Smooth muscle cell (in vitro differentiated cells): ENCODE measurements at regions not wholly inside any gene's neighbourhood (a gene's known extent, or its start where the extent isn't known, plus 50 kb on each side); places are given as distances from the start of the nearest gene placed in this dataset.

ENCODE experiments used
- DNase-seq: peaks from one replicate; lab custom pipeline; 2025; ENCODE audit not compliant: unreplicated experiment; lab: John Stamatoyannopoulos, UW
- H2AFZ ChIP-seq: fragments of 200-600 bp; sonication (generic); 2 replicates; pipeline ENCODE4 v1.6.0; 2016; ENCODE audit warnings: antibody characterized with exemption, low read depth, mild to moderate bottlenecking
- H3F3A ChIP-seq: fragments of 200-600 bp; sonication (generic); 2 replicates; pipeline ENCODE4 v1.6.0; 2017; ENCODE audit warnings: antibody characterized with exemption, low read depth
- H3K27ac ChIP-seq: fragments of 200-600 bp; sonication (generic); 2 replicates; pipeline ENCODE4 v1.5.1; 2016; ENCODE audit warnings: low read depth, mild to moderate bottlenecking
- H3K27me3 ChIP-seq: fragments of 200-600 bp; sonication (generic); 2 replicates; pipeline ENCODE4 v1.6.1; 2016; ENCODE audit warnings: low read depth, mild to moderate bottlenecking
- H3K36me3 ChIP-seq: fragments of 200-600 bp; sonication (generic); 2 replicates; pipeline ENCODE4 v1.5.1; 2016; ENCODE audit warnings: low read depth
- H3K4me1 ChIP-seq: fragments of 200-600 bp; sonication (generic); 2 replicates; pipeline ENCODE4 v1.5.1; 2016; ENCODE audit warnings: low read depth
- H3K4me2 ChIP-seq: fragments of 200-600 bp; sonication (generic); 2 replicates; pipeline ENCODE4 v1.6.0; 2016; ENCODE audit warnings: mild to moderate bottlenecking
- H3K4me3 ChIP-seq: fragments of 200-600 bp; sonication (generic); 2 replicates; pipeline ENCODE4 v1.5.1; 2016; ENCODE audit warnings: mild to moderate bottlenecking
- H3K79me2 ChIP-seq: fragments of 200-600 bp; sonication (generic); 2 replicates; pipeline ENCODE4 v1.6.0; 2016; ENCODE audit warnings: low read depth, mild to moderate bottlenecking
- H3K9ac ChIP-seq: fragments of 200-600 bp; sonication (generic); 2 replicates; pipeline ENCODE4 v1.6.0; 2016; ENCODE audit warnings: low read depth
- H3K9me3 ChIP-seq: fragments of 200-600 bp; sonication (generic); replicated peaks from 2 replicates; pipeline ENCODE4 v1.5.1; 2016; ENCODE audit warnings: low read depth
- H4K20me1 ChIP-seq: fragments of 200-600 bp; sonication (generic); 2 replicates; pipeline ENCODE4 v1.6.0; 2016; ENCODE audit warnings: low read depth
- WGBS: methylation state at CpG from one replicate; pipeline ENCODE4 v1.1.7; 2016; ENCODE audit warnings: low lambda C conversion rate; 5-methylcytosine and 5-hydroxymethylcytosine counted together
- TF ChIP-seq, protein P1 (sequence below): fragments of 200-600 bp; sonication (generic); IDR thresholded peaks from 2 replicates; pipeline ENCODE4 v1.5.1; 2017; ENCODE audit warnings: borderline replicate concordance, mild to moderate bottlenecking, antibody characterized with exemption; ENCODE audit not compliant: insufficient read depth, poor library complexity, severe bottlenecking

DNA sequence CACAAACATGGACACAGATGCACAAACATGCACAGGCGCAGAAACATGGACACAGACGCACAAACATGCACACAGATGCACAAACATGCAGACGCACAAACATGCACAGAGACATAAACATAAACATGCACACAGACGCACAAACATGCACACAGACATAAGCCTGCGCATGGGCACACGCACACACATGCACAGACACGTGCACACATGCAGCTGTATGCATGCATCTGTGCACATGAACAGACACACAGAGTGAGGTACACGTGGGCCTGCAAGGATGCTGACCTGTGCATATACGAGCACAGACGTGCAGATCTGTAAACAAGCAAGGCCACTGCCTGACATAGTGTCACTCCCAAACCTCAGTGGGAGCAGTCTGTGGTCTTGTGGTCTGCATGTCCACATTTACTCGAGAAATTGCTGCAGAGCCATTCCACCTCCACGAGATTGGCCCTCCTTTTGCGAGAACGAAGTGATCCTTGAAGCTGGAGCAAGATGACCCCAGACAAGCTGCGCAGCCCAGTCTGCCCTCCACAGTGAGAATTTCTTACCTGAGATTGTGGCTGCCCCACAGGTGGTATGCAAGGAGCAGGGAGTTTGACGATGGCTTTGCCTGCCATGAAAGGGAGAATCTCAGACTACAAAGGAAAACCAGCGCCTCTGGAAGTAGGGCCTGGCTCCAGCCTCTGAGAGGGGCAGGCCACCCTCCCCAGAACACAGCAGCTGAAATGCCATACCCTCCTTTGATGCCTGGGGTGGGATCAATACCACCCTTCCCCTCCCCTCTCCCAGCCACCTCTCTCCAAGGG is 299.9 kb downstream of the BRD1 start:
- no peaks in the 10 kb centered on the region for H4K20me1 ChIP-seq
- H3K9me3 ChIP-seq: no peaks in the 10 kb centered on the region
- H3K4me3 ChIP-seq: no peak overlapping the region
- H3K36me3 ChIP-seq: no peaks in the 10 kb centered on the region
- DNase-seq: no peak
- TF ChIP-seq, protein P1, sequence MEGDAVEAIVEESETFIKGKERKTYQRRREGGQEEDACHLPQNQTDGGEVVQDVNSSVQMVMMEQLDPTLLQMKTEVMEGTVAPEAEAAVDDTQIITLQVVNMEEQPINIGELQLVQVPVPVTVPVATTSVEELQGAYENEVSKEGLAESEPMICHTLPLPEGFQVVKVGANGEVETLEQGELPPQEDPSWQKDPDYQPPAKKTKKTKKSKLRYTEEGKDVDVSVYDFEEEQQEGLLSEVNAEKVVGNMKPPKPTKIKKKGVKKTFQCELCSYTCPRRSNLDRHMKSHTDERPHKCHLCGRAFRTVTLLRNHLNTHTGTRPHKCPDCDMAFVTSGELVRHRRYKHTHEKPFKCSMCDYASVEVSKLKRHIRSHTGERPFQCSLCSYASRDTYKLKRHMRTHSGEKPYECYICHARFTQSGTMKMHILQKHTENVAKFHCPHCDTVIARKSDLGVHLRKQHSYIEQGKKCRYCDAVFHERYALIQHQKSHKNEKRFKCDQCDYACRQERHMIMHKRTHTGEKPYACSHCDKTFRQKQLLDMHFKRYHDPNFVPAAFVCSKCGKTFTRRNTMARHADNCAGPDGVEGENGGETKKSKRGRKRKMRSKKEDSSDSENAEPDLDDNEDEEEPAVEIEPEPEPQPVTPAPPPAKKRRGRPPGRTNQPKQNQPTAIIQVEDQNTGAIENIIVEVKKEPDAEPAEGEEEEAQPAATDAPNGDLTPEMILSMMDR: no peak
- H3K79me2 ChIP-seq: no peaks in the 10 kb centered on the region
- 86% methylated on average over 17 of the region's 17 CpGs for WGBS
- H2AFZ ChIP-seq: no peak overlapping the region
- no peak overlapping the region for H3K9ac ChIP-seq
- no peak overlapping the region for H3K27ac ChIP-seq
- H3K4me2 ChIP-seq: no peak overlapping the region
- H3K27me3 ChIP-seq: no peaks in the 10 kb centered on the region
- no peaks in the 10 kb centered on the region for H3F3A ChIP-seq
- no peaks in the 10 kb centered on the region for H3K4me1 ChIP-seq

DNA sequence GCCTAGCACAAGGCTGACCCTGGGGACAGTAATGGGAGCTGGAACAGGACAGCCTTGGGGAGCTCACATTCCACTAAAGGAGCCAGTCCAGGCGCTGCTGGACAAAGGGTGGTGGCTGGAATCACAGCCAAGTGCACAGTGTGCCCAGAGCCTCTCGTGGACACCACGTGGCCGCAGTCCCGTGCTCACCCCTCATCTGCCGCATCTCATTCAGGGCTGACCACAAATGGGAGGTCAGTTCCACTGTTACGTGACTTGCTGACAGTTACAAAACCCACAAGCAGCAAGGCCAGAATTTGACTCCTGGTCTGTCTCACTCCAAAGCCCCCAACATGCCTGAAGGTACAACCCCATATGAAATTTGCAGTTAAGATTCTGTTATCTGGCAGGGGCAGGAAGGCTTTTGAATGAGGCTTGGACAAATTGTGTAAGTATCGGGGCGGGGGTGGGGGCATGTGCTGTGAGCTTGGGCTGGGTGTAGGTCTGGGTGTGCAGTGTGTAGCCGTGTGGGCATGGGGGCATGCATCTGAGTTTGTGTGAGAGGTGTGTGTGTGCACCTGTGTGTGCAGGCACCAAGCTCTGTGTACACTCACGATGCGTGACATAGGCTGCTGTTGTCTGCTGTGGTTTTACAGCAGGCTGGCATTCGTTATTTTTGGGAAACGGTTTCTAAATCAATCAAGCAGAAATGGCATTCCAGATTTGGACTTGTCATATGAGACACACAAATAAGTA is 301.7 kb downstream of the BRD1 start:
- Histone ChIP-seq H3F3A (no peaks in the 10 kb centered on the region), H3K27ac (no peak overlapping the region), H3K9me3 (no peaks in the 10 kb centered on the region), H3K4me2 (no peak overlapping the region), H3K4me1 (no peaks in the 10 kb centered on the region), H3K79me2 (no peaks in the 10 kb centered on the region), H3K4me3 (no peak overlapping the region), H4K20me1 (no peaks in the 10 kb centered on the region), H3K36me3 (no peaks in the 10 kb centered on the region), H2AFZ (no peak overlapping the region), H3K27me3 (no peaks in the 10 kb centered on the region), H3K9ac (no peak overlapping the region)
- no peak for DNase-seq
- TF ChIP-seq, protein P1: no peak
- 88% methylated on average over 14 of the region's 14 CpGs for WGBS

DNA sequence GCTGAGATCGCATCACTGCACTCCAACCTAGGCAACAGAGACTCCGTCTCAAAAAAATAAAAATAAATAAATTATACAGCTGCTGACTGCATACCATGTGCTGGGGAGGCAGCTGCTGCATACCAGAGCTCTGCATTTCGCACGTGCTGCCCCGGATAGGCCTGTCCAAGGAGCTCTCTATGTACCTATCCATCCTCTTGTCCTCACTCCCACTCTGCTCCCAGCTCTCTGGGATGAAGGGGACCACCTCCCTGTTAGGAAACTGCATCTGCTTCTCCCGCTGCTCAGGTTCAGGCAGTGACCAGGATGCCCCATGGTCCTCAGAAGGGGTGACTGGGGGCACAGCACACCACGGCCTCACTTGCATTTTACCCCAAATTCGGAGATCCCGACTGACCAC is 302.3 kb downstream of the BRD1 start:
- DNase-seq: no peak
- H4K20me1 ChIP-seq: no peaks in the 10 kb centered on the region
- no peaks in the 10 kb centered on the region for H3K36me3 ChIP-seq
- no peaks in the 10 kb centered on the region for H3K4me1 ChIP-seq
- H2AFZ ChIP-seq: no peak overlapping the region
- no peaks in the 10 kb centered on the region for H3K79me2 ChIP-seq
- no peaks in the 10 kb centered on the region for H3F3A ChIP-seq
- no peaks in the 10 kb centered on the region for H3K9me3 ChIP-seq
- TF ChIP-seq, protein P1: no peak
- no peak overlapping the region for H3K9ac ChIP-seq
- H3K27me3 ChIP-seq: no peaks in the 10 kb centered on the region
- no peak overlapping the region for H3K27ac ChIP-seq
- 89% methylated on average over 9 of the region's 9 CpGs for WGBS
- no peak overlapping the region for H3K4me3 ChIP-seq
- H3K4me2 ChIP-seq: no peak overlapping the region
